Caki2 (cell line): ENCODE measurements at regions not wholly inside any gene's neighbourhood (a gene's known extent, or its start where the extent isn't known, plus 50 kb on each side); places are given as distances from the start of the nearest gene placed in this dataset.

Experiments
- DNase-seq: peaks from one replicate; pipeline ENCODE4 v3.0.0-alpha.2; 2015; ENCODE audit warnings: low read depth
- in situ Hi-C: cut with HindIII; loops from 2 replicates; pipeline ENCODE4 v1.10.0; 2016; ENCODE audit warnings: low sequenced_read_pairs, low pct_unique_long_range_greater_than_20kb, mixed read lengths

GRCh38 chr6:21648475-21649050 is 55.0 kb downstream of the SOX4 start:
- DNase-seq, result no peak
- in situ Hi-C loops, result no loop called here

GRCh38 chr6:21653323-21653722 is 59.8 kb downstream of the SOX4 start:
- in situ Hi-C loops, result no loop called here
- DNase-seq, result no peak

GRCh38 chr6:21653905-21654304 is 60.4 kb downstream of the SOX4 start:
- in situ Hi-C loops, result no loop called here
- no peak for DNase-seq

- in situ Hi-C loops, result no loop called here
- DNase-seq, result no peak
These were observed 60.8 kb downstream of the SOX4 start for GRCh38 chr6:21654361-21654760.

GRCh38 chr6:21663966-21664313 is 70.4 kb downstream of the SOX4 start:
- DNase-seq, result no peak
- in situ Hi-C loops, result no loop called here

- DNase-seq, result peak; percentile 19
- in situ Hi-C loops, result no loop called here
These were observed 71.0 kb downstream of the SOX4 start for GRCh38 chr6:21664314-21665109.

- in situ Hi-C loops, result no loop called here
- DNase-seq, result no peak
These were observed 71.5 kb downstream of the SOX4 start for GRCh38 chr6:21665110-21665391.

- no peak for DNase-seq
- in situ Hi-C loops, result no loop called here
These were observed 72.0 kb downstream of the SOX4 start for GRCh38 chr6:21665392-21666200.

GRCh38 chr6:21666201-21666691 is 72.7 kb downstream of the SOX4 start:
- in situ Hi-C loops, result no loop called here
- DNase-seq, result no peak

GRCh38 chr6:21666853-21667681 is 73.5 kb downstream of the SOX4 start:
- no peak for DNase-seq
- in situ Hi-C loops, result no loop called here

GRCh38 chr6:21668795-21669194 is 75.2 kb downstream of the SOX4 start:
- in situ Hi-C loops, result no loop called here
- DNase-seq, result no peak

GRCh38 chr6:21676769-21677168 is 83.2 kb downstream of the SOX4 start:
- in situ Hi-C loops, result no loop called here
- no peak for DNase-seq

- no peak for DNase-seq
- in situ Hi-C loops, result no loop called here
These were observed 85.4 kb downstream of the SOX4 start for GRCh38 chr6:21678990-21679389.

- peak; percentile 12 for DNase-seq
- in situ Hi-C loops, result no loop called here
These were observed 86.3 kb downstream of the SOX4 start for GRCh38 chr6:21679761-21680265.

GRCh38 chr6:21680611-21681010 is 87.1 kb downstream of the SOX4 start:
- no peak for DNase-seq
- in situ Hi-C loops, result no loop called here

- DNase-seq, result no peak
- in situ Hi-C loops, result no loop called here
These were observed 96.9 kb downstream of the SOX4 start for GRCh38 chr6:21690489-21690888.

GRCh38 chr6:21691685-21692346 is 98.3 kb downstream of the SOX4 start:
- in situ Hi-C loops, result no loop called here
- DNase-seq, result no peak

GRCh38 chr6:21692721-21693120 is 99.2 kb downstream of the SOX4 start:
- DNase-seq, result no peak
- in situ Hi-C loops, result no loop called here
